HG02678 (cell line): ENCODE measurements at regions not wholly inside any gene's neighbourhood (a gene's known extent, or its start where the extent isn't known, plus 50 kb on each side); places are given as distances from the start of the nearest gene placed in this dataset.

Experiments used
- ATAC-seq: cut with Tn5 transposase; IDR thresholded peaks from one replicate; pipeline ENCODE4 v1.9.1; 2021; ENCODE audit warnings: mild to moderate bottlenecking, moderate library complexity; ENCODE audit not compliant: unreplicated experiment

GRCh38 chr2:18096836-18097405 is 218.5 kb downstream of the KCNS3 start:
- no peak for ATAC-seq

GRCh38 chr2:18094277-18094676 is 215.8 kb downstream of the KCNS3 start:
- no peak for ATAC-seq

- no peak for ATAC-seq
These were observed 214.7 kb downstream of the KCNS3 start for GRCh38 chr2:18093196-18093595.

- no peak for ATAC-seq
These were observed 214.3 kb downstream of the KCNS3 start for GRCh38 chr2:18092760-18093159.

- no peak for ATAC-seq
These were observed 207.1 kb downstream of the KCNS3 start for GRCh38 chr2:18085593-18085992.

- no peak for ATAC-seq
These were observed 205.9 kb downstream of the KCNS3 start for GRCh38 chr2:18084376-18084775.

GRCh38 chr2:18083806-18084205 is 205.3 kb downstream of the KCNS3 start:
- no peak for ATAC-seq

GRCh38 chr2:18078216-18078615 is 199.7 kb downstream of the KCNS3 start:
- ATAC-seq: no peak

GRCh38 chr2:18077704-18078103 is 199.2 kb downstream of the KCNS3 start:
- ATAC-seq: no peak

GRCh38 chr2:18077231-18077630 is 198.8 kb downstream of the KCNS3 start:
- no peak for ATAC-seq

GRCh38 chr2:18074476-18074875 is 196.0 kb downstream of the KCNS3 start:
- ATAC-seq: no peak

- no peak for ATAC-seq
These were observed 195.1 kb downstream of the KCNS3 start for GRCh38 chr2:18073601-18074000.

- no peak for ATAC-seq
These were observed 189.3 kb downstream of the KCNS3 start for GRCh38 chr2:18067588-18068384.

- ATAC-seq: no peak
These were observed 188.4 kb downstream of the KCNS3 start for GRCh38 chr2:18066894-18067293.

- no peak for ATAC-seq
These were observed 187.6 kb downstream of the KCNS3 start for GRCh38 chr2:18066066-18066465.

GRCh38 chr2:18065249-18065648 is 186.8 kb downstream of the KCNS3 start:
- no peak for ATAC-seq

GRCh38 chr2:18063826-18064470 is 185.5 kb downstream of the KCNS3 start:
- ATAC-seq: no peak

GRCh38 chr2:18062892-18063291 is 184.4 kb downstream of the KCNS3 start:
- no peak for ATAC-seq

GRCh38 chr2:18061717-18062116 is 183.2 kb downstream of the KCNS3 start:
- ATAC-seq: no peak

GRCh38 chr2:18057657-18058056 is 179.2 kb downstream of the KCNS3 start:
- ATAC-seq: no peak

- no peak for ATAC-seq
These were observed 176.8 kb downstream of the KCNS3 start for GRCh38 chr2:18055290-18055689.

GRCh38 chr2:18050001-18050400 is 171.5 kb downstream of the KCNS3 start:
- ATAC-seq: no peak
